CD14-positive monocyte (primary cell): ENCODE measurements at regions not wholly inside any gene's neighbourhood (a gene's known extent, or its start where the extent isn't known, plus 50 kb on each side); places are given as distances from the start of the nearest gene placed in this dataset.

Experiments used
- DNase-seq, 3 donors: peaks; one replicate each; pipeline ENCODE4 v3.0.0-alpha.2; 2011 to 2022
- H2AFZ ChIP-seq: 2 replicates; pipeline ENCODE4 v1.6.0; 2012; ENCODE audit warnings: mild to moderate bottlenecking, low read depth, low read length, inconsistent platforms; ENCODE audit not compliant: insufficient read depth, poor library complexity, severe bottlenecking
- H3K27ac ChIP-seq, 2 donors: 1 replicate in 1 of 2; 2 replicates in 1 of 2; pipeline ENCODE4 v1.5.1; 2012 to 2013; ENCODE audit warnings: low read length in 2 of 2, control low read depth in 1 of 2, inconsistent platforms in 1 of 2, low read depth in 1 of 2, mild to moderate bottlenecking in 1 of 2
- H3K27me3 ChIP-seq, 2 donors: one replicate each; pipeline versions ENCODE4 v1.6.0 to v1.6.1; 2011 to 2013; ENCODE audit warnings: low read length in 2 of 2; ENCODE audit not compliant: control insufficient read depth in 2 of 2, insufficient read depth in 2 of 2
- H3K36me3 ChIP-seq, 2 donors: replicated peaks in 1 of 2; 1 replicate in 1 of 2; 2 replicates in 1 of 2; pipeline versions ENCODE4 v1.5.1 to v1.6.1; 2012 to 2013; ENCODE audit warnings: low read length in 2 of 2, control low read depth in 1 of 2, inconsistent platforms in 1 of 2, mild to moderate bottlenecking in 1 of 2; ENCODE audit not compliant: insufficient read depth in 2 of 2, control insufficient read depth in 1 of 2
- H3K4me1 ChIP-seq, 2 donors: 1 replicate in 1 of 2; 2 replicates in 1 of 2; pipeline versions ENCODE4 v1.5.1 to v1.6.1; 2012 to 2013; ENCODE audit warnings: low read length in 2 of 2, control low read depth in 1 of 2, inconsistent platforms in 1 of 2, mild to moderate bottlenecking in 1 of 2, moderate library complexity in 1 of 2; ENCODE audit not compliant: insufficient read depth in 2 of 2, control insufficient read depth in 1 of 2
- H3K4me2 ChIP-seq: replicated peaks from 2 replicates; pipeline ENCODE3; 2012; ENCODE audit warnings: low read length, moderate library complexity, mild to moderate bottlenecking; ENCODE audit not compliant: poor library complexity, severe bottlenecking; ENCODE audit errors: extremely low read depth
- H3K4me3 ChIP-seq, 3 experiments: fragments of 200-600 bp in 1 of 3; sonication (generic) in 1 of 3; replicated peaks in 1 of 3; 1 replicate in 2 of 3; 2 replicates in 1 of 3; pipeline ENCODE4 v1.5.1; 2011 to 2013; ENCODE audit warnings: low read length in 3 of 3, mild to moderate bottlenecking in 3 of 3, control low read depth in 2 of 3, low read depth in 2 of 3, inconsistent platforms in 1 of 3, moderate library complexity in 1 of 3
- H3K79me2 ChIP-seq: 2 replicates; pipeline ENCODE4 v1.6.0; 2012; ENCODE audit warnings: mild to moderate bottlenecking, control low read depth, inconsistent platforms, low read length, moderate library complexity; ENCODE audit not compliant: insufficient read depth
- H3K9ac ChIP-seq: 2 replicates; pipeline ENCODE4 v1.6.0; 2017; ENCODE audit warnings: low read length, mild to moderate bottlenecking; ENCODE audit not compliant: insufficient read depth, poor library complexity, severe bottlenecking
- H3K9me3 ChIP-seq, 2 donors: replicated peaks in 1 of 2; 1 replicate in 1 of 2; 2 replicates in 1 of 2; pipeline versions ENCODE4 v1.5.1 to v1.6.1; 2012 to 2013; ENCODE audit warnings: low read length in 2 of 2, control low read depth in 1 of 2; ENCODE audit not compliant: control insufficient read depth in 1 of 2, insufficient read depth in 1 of 2
- H4K20me1 ChIP-seq: 2 replicates; pipeline ENCODE4 v1.6.0; 2012; ENCODE audit warnings: mild to moderate bottlenecking, low read length, control low read depth, moderate library complexity; ENCODE audit not compliant: insufficient read depth
- H3K27ac Mint-ChIP-seq, 7 donors: one replicate each; pipeline ENCODE4 v1.8.0; 2020; ENCODE audit warnings: mild to moderate bottlenecking in 7 of 7, mixed read lengths in 7 of 7, moderate library complexity in 6 of 7, inconsistent platforms in 2 of 7
- H3K27me3 Mint-ChIP-seq, 3 donors: one replicate each; pipeline ENCODE4 v1.8.0; 2021 to 2022; ENCODE audit warnings: low read depth in 3 of 3, mild to moderate bottlenecking in 3 of 3, mixed read lengths in 3 of 3, moderate library complexity in 3 of 3, inconsistent platforms in 1 of 3
- H3K36me3 Mint-ChIP-seq, 2 donors: one replicate each; pipeline ENCODE4 v1.8.0; 2020; ENCODE audit warnings: mixed read lengths in 2 of 2, inconsistent platforms in 1 of 2, mild to moderate bottlenecking in 1 of 2
- H3K4me1 Mint-ChIP-seq: one replicate; pipeline ENCODE4 v1.8.0; 2020; ENCODE audit warnings: mild to moderate bottlenecking, mixed read lengths
- H3K4me3 Mint-ChIP-seq, 2 donors: one replicate each; pipeline ENCODE4 v1.8.0; 2020; ENCODE audit warnings: mild to moderate bottlenecking in 2 of 2, mixed read lengths in 2 of 2, moderate library complexity in 1 of 2
- H3K9me3 Mint-ChIP-seq, 7 donors: one replicate each; pipeline ENCODE4 v1.8.0; 2020 to 2022; ENCODE audit warnings: mixed read lengths in 7 of 7, mild to moderate bottlenecking in 6 of 7, moderate library complexity in 6 of 7, inconsistent platforms in 2 of 7
- WGBS: methylation state at CpG from one replicate; pipeline ENCODE4 v1.1.5; 2013; ENCODE audit warnings: missing lambda C conversion rate; ENCODE audit not compliant: insufficient coverage; 5-methylcytosine and 5-hydroxymethylcytosine counted together
- intact Hi-C, 2 donors: fragments of 100-400 bp; cut with micrococcal nuclease; formaldehyde crosslinking; loops; one replicate each; pipeline versions ENCODE4 v1.15.0 to v1.15.1; 2023
- TF ChIP-seq, protein P1 (sequence below): fragments of 200-600 bp; IDR thresholded peaks from one replicate; pipeline ENCODE4 v1.8.0; 2022; ENCODE audit warnings: antibody characterized with exemption, mild to moderate bottlenecking

DNA sequence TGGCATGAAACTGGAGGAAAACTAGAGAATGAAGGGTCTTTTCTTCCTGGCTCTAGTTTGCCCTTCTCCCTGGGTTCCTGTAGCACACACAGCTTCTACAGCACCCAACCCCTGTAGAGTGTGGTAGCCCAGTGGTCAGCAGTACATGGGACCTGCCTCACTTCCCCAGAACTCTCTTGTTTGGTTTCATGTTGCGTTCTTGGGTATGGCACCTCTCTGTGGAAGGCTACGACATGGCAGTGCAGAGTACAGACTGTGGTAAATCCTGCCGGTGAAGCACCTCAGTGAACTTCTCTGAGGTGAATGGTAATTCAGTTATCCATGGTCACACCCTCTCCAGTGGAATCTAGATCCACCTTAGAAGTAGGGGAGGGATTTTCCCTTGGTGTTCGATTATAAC, 105.5 kb downstream of the TLR4 start:
- intact Hi-C loops: no loop called here

DNA sequence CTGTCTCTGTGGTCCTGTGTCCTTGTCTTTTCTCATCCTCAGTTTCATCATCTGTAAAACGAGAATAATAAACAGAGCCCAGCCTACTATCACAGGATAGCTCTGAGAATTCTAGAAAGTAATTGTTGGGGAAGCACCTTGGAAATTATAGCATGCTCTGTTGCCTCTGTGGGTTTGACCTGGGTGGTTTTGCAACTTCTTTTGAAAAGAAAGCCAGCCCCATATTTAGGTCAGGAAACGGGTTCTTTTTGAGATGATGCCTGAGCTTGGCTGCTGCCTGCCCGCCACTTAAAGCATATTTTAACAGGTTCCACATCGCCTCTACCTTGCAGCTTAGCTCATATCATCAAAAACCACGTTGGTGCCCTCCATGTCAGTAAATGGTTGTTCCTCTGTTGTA, 111.1 kb downstream of the TLR4 start:
- Histone ChIP-seq H3K9ac (no peak overlapping the region), H3K36me3 (no peaks in the 10 kb centered on the region), H3K4me1 (no peaks in the 10 kb centered on the region), H3K4me3 (no peak overlapping the region), H3K79me2 (no peaks in the 10 kb centered on the region), H3K27ac (no peak overlapping the region), H3K9me3 (no peaks in the 10 kb centered on the region), H3K4me2 (no peak overlapping the region), H4K20me1 (no peaks in the 10 kb centered on the region), H2AFZ (no peak overlapping the region), H3K27me3 (peaks cover 2 to 7% of the 10 kb centered on the region in 2 donors)
- H3K9me3 Mint-ChIP-seq: peaks cover 0 to 5% (median 0%) of the 10 kb centered on the region in 7 donors
- TF ChIP-seq, protein P1, sequence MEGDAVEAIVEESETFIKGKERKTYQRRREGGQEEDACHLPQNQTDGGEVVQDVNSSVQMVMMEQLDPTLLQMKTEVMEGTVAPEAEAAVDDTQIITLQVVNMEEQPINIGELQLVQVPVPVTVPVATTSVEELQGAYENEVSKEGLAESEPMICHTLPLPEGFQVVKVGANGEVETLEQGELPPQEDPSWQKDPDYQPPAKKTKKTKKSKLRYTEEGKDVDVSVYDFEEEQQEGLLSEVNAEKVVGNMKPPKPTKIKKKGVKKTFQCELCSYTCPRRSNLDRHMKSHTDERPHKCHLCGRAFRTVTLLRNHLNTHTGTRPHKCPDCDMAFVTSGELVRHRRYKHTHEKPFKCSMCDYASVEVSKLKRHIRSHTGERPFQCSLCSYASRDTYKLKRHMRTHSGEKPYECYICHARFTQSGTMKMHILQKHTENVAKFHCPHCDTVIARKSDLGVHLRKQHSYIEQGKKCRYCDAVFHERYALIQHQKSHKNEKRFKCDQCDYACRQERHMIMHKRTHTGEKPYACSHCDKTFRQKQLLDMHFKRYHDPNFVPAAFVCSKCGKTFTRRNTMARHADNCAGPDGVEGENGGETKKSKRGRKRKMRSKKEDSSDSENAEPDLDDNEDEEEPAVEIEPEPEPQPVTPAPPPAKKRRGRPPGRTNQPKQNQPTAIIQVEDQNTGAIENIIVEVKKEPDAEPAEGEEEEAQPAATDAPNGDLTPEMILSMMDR: no peak
- peaks cover under 1 to 23% (median 2%) of the 10 kb centered on the region in 3 donors for H3K27me3 Mint-ChIP-seq
- no peak for DNase-seq
- no peaks in the 10 kb centered on the region for H3K36me3 Mint-ChIP-seq
- intact Hi-C loops: no loop called here
- WGBS: 81% methylated on average over 3 of the region's 5 CpGs
- H3K4me3 Mint-ChIP-seq: no peak overlapping the region
- no peaks in the 10 kb centered on the region for H3K4me1 Mint-ChIP-seq
- H3K27ac Mint-ChIP-seq: no peak overlapping the region

More for the DNA sequence above, 105.5 kb downstream of the TLR4 start:
- no peaks in the 10 kb centered on the region for H3K36me3 ChIP-seq
- TF ChIP-seq, protein P1: no peak
- H3K27me3 ChIP-seq: peaks cover 11 to 27% of the 10 kb centered on the region in 2 donors
- no peak overlapping the region for H3K4me2 ChIP-seq
- no peak overlapping the region for H2AFZ ChIP-seq
- H3K9ac ChIP-seq: no peak overlapping the region
- no peaks in the 10 kb centered on the region for H4K20me1 ChIP-seq
- no peak for DNase-seq
- H3K36me3 Mint-ChIP-seq: no peaks in the 10 kb centered on the region
- H3K27ac Mint-ChIP-seq: no peak overlapping the region
- no peak overlapping the region for H3K4me3 Mint-ChIP-seq
- no peaks in the 10 kb centered on the region for H3K4me1 ChIP-seq
- H3K4me1 Mint-ChIP-seq: no peaks in the 10 kb centered on the region
- H3K9me3 Mint-ChIP-seq: peaks cover 0 to 5% (median 0%) of the 10 kb centered on the region in 7 donors
- H3K27ac ChIP-seq: no peak overlapping the region
- no peaks in the 10 kb centered on the region for H3K79me2 ChIP-seq
- H3K9me3 ChIP-seq: no peaks in the 10 kb centered on the region
- no peak overlapping the region for H3K4me3 ChIP-seq
- 100% methylated on average over 1 of the region's 4 CpGs for WGBS
- H3K27me3 Mint-ChIP-seq: peaks cover 9 to 33% (median 16%) of the 10 kb centered on the region in 3 donors
